OCI-LY7 (cell line): ENCODE measurements at regions not wholly inside any gene's neighbourhood (a gene's known extent, or its start where the extent isn't known, plus 50 kb on each side); places are given as distances from the start of the nearest gene placed in this dataset.

Experiments used
- BruUV-seq: library from RNA; stranded (reverse); fragments of 400-500 nt; replicated peaks from 2 replicates; lab custom pipeline; 2021; lab: Mats Ljungman, UMichigan
- CTCF ChIA-PET: fragments of 300-600 bp; sonication (Branson Sonifier 250); formaldehyde crosslinking; loops from one replicate; lab custom pipeline; 2022; ENCODE audit warnings: antibody characterized with exemption; ENCODE audit not compliant: unreplicated experiment; lab: Charles Lee
- POLR2A ChIA-PET: fragments of 300-600 bp; sonication (Branson Sonifier 250); formaldehyde crosslinking; loops from one replicate; lab custom pipeline; 2022; ENCODE audit warnings: antibody characterized with exemption; lab: Charles Lee
- DNase-seq: peaks from one replicate; pipeline ENCODE4 v3.0.0-alpha.2; 2015; ENCODE audit warnings: low spot score
- H2AFZ ChIP-seq: fragments of 200-600 bp; sonication (generic), shearing (Covaris generic); 2 replicates; pipeline ENCODE4 v1.6.1; 2014; ENCODE audit warnings: mild to moderate bottlenecking, antibody characterized with exemption, low read length, moderate library complexity
- H3K27ac ChIP-seq: fragments of 200-600 bp; sonication (generic); 2 replicates; pipeline ENCODE4 v1.5.1; 2014; ENCODE audit warnings: mixed run types, low read depth, mild to moderate bottlenecking, moderate library complexity, low read length, inconsistent platforms; ENCODE audit not compliant: poor library complexity, severe bottlenecking
- H3K36me3 ChIP-seq: fragments of 200-600 bp; sonication (generic); 2 replicates; pipeline ENCODE4 v1.6.1; 2014; ENCODE audit warnings: mild to moderate bottlenecking, antibody characterized with exemption, low read length, moderate library complexity, mixed read lengths; ENCODE audit not compliant: insufficient read depth
- H3K4me1 ChIP-seq: fragments of 200-600 bp; sonication (generic); 2 replicates; pipeline ENCODE4 v1.5.1; 2014; ENCODE audit warnings: mild to moderate bottlenecking, low read length; ENCODE audit not compliant: insufficient read depth, poor library complexity, severe bottlenecking
- H3K4me2 ChIP-seq: fragments of 200-600 bp; sonication (generic); 2 replicates; pipeline ENCODE4 v1.6.1; 2014; ENCODE audit warnings: mild to moderate bottlenecking, low read length
- H3K4me3 ChIP-seq: fragments of 200-600 bp; sonication (generic); 2 replicates; pipeline ENCODE4 v1.5.1; 2014; ENCODE audit warnings: mild to moderate bottlenecking, low read depth, low read length; ENCODE audit not compliant: poor library complexity, severe bottlenecking
- H3K79me2 ChIP-seq: fragments of 200-600 bp; sonication (generic); 2 replicates; pipeline ENCODE4 v1.6.1; 2016; ENCODE audit warnings: low read depth, mild to moderate bottlenecking, low read length, moderate library complexity, mixed read lengths; ENCODE audit not compliant: insufficient read depth
- H3K9me2 ChIP-seq: fragments of 200-600 bp; sonication (generic); 2 replicates; pipeline ENCODE4 v1.6.1; 2016; ENCODE audit warnings: mild to moderate bottlenecking, low read length, mixed read lengths; ENCODE audit not compliant: insufficient read depth
- H3K9me3 ChIP-seq: fragments of 200-600 bp; sonication (generic); 2 replicates; pipeline ENCODE4 v1.6.1; 2014; ENCODE audit warnings: mild to moderate bottlenecking, mixed run types, low read length, mixed read lengths
- H4K20me1 ChIP-seq: fragments of 200-600 bp; sonication (generic); 2 replicates; pipeline ENCODE4 v1.6.1; 2014; ENCODE audit warnings: mild to moderate bottlenecking, antibody characterized with exemption, low read length, moderate library complexity, mixed read lengths; ENCODE audit not compliant: insufficient read depth
- EZH2phosphoT487 ChIP-seq: fragments of 200-600 bp; sonication (generic); IDR thresholded peaks from 2 replicates; pipeline ENCODE4 v1.6.1; 2018; ENCODE audit warnings: low read depth, borderline replicate concordance, mild to moderate bottlenecking, mixed run types, antibody characterized with exemption, low read length, moderate library complexity, mixed read lengths
- intact Hi-C: fragments of 100-400 bp; cut with micrococcal nuclease; formaldehyde crosslinking; loops from one replicate; pipeline ENCODE4 v1.10.0; 2022; ENCODE audit not compliant: unreplicated experiment
- TF ChIP-seq, protein P1 (sequence below): fragments of 200-600 bp; sonication (generic); conservative IDR thresholded peaks from 2 replicates; pipeline ENCODE4 v1.5.1; 2014; ENCODE audit warnings: mild to moderate bottlenecking, antibody characterized with exemption, low read length, moderate library complexity, mixed read lengths

DNA sequence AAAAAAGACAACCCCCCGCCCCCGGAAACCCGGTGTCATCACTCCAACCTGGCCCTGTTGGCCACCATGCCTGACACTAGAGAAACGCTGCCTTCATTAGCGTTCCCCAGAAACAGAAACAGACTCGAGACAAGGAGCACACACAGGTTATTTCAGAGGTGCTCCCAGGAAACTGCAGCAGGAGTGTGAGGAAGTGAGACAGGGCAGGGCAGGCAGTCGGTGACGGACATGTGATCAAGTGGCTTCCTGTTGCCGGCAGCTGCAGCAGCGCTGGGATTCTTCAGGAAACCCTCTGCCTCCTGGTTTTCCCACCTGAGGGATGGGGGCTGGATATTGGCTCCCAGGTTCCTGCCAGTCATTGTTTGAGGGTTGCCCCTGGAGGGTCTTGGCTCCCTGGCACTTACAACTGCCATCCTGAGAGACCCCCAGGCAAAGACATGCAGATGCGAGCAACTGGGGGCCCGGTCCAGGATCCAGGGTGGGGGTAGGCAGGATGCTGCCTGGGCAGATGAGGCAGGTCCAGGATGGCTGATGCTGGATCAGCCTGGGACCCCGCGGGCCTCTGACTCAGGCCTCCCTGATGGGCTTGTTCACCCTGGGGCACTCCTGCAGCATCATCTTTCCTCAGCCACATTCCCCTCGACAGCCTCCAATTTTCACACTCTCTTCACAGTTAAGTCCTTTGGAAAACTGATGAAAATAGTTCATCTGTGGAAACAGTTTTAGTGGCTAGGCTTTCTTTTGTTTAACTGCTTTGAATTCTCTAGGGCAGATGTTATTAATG, 150.7 kb upstream of the SYNDIG1 start:
- POLR2A ChIA-PET = no interaction called here

DNA sequence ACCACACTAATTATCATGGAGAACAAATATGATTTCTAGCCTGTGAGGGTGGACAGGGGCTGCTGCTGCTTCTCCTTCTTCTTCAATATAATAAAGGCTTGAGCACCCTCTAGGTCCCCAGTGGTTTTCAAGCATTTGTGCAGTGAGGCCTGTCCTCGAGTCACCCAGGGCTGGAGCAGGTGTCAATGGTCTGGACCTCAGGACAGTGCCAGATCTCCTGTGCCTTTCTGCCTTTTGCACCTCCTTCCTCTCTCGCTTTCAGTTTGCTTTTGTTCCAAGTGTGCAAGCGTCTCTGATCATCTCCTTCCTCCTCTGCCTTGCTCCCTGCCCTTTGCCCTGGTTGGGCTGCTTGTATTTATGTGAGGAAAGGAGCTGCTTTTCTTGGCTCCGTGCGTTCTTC, 152.2 kb upstream of the SYNDIG1 start:
- no peak overlapping the region for H2AFZ ChIP-seq
- ChIA-PET POLR2A (interaction anchor here (0.5 kb wide), 1 partner anchor 118 kb away, joined by 5 read pairs; no protein-coding TSS in a partner anchor), CTCF (no interaction called here)
- no TSS peak for BruUV-seq
- no peaks in the 10 kb centered on the region for H3K36me3 ChIP-seq
- TF ChIP-seq, protein P1, sequence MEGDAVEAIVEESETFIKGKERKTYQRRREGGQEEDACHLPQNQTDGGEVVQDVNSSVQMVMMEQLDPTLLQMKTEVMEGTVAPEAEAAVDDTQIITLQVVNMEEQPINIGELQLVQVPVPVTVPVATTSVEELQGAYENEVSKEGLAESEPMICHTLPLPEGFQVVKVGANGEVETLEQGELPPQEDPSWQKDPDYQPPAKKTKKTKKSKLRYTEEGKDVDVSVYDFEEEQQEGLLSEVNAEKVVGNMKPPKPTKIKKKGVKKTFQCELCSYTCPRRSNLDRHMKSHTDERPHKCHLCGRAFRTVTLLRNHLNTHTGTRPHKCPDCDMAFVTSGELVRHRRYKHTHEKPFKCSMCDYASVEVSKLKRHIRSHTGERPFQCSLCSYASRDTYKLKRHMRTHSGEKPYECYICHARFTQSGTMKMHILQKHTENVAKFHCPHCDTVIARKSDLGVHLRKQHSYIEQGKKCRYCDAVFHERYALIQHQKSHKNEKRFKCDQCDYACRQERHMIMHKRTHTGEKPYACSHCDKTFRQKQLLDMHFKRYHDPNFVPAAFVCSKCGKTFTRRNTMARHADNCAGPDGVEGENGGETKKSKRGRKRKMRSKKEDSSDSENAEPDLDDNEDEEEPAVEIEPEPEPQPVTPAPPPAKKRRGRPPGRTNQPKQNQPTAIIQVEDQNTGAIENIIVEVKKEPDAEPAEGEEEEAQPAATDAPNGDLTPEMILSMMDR = no peak
- TF ChIP-seq EZH2phosphoT487 = no peak
- no peaks in the 10 kb centered on the region for H3K9me3 ChIP-seq
- intact Hi-C loops = no loop called here
- no peaks in the 10 kb centered on the region for H3K4me1 ChIP-seq
- no peaks in the 10 kb centered on the region for H4K20me1 ChIP-seq
- H3K27ac ChIP-seq = no peak overlapping the region
- no peak overlapping the region for H3K4me2 ChIP-seq
- no peaks in the 10 kb centered on the region for H3K9me2 ChIP-seq
- no peak for DNase-seq
- H3K79me2 ChIP-seq = no peaks in the 10 kb centered on the region
- H3K4me3 ChIP-seq = no peak overlapping the region

More for the DNA sequence above, 150.7 kb upstream of the SYNDIG1 start:
- H3K4me2 ChIP-seq = no peak overlapping the region
- DNase-seq = no peak
- H4K20me1 ChIP-seq = no peaks in the 10 kb centered on the region
- no peak overlapping the region for H2AFZ ChIP-seq
- no peaks in the 10 kb centered on the region for H3K4me1 ChIP-seq
- no peaks in the 10 kb centered on the region for H3K9me3 ChIP-seq
- CTCF ChIA-PET = no interaction called here
- H3K79me2 ChIP-seq = no peaks in the 10 kb centered on the region
- no peak for TF ChIP-seq EZH2phosphoT487
- TF ChIP-seq, protein P1 = no peak
- intact Hi-C loops = no loop called here
- no peak overlapping the region for H3K4me3 ChIP-seq
- no peaks in the 10 kb centered on the region for H3K9me2 ChIP-seq
- BruUV-seq = no TSS peak
- H3K27ac ChIP-seq = no peak overlapping the region
- no peaks in the 10 kb centered on the region for H3K36me3 ChIP-seq

DNA sequence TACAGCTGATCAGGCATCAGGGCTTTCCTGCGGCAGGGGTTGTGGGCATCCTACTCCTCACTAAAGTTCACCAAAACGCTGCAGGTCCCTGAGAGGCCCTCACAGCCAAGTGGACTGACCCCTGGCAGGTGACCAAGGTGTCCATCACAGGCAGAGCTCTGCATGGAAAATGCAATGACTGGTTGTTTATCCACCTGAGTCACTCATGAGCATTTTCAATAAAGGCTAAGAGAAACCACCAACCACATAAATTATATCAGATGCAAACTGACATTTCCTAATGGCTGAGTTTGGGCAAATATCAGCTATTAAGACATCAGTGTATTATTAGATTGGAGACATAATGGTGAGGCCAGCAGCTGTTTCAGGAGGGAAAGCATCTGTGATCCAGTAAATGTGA, 152.7 kb upstream of the SYNDIG1 start:
- Histone ChIP-seq H3K4me2 (no peak overlapping the region), H3K9me2 (no peaks in the 10 kb centered on the region), H3K79me2 (no peaks in the 10 kb centered on the region), H3K4me1 (no peaks in the 10 kb centered on the region), H4K20me1 (no peaks in the 10 kb centered on the region), H3K27ac (no peak overlapping the region), H3K36me3 (no peaks in the 10 kb centered on the region), H3K4me3 (no peak overlapping the region), H3K9me3 (no peaks in the 10 kb centered on the region), H2AFZ (no peak overlapping the region)
- no peak for DNase-seq
- TF ChIP-seq, protein P1 = no peak
- no peak for TF ChIP-seq EZH2phosphoT487
- BruUV-seq = no TSS peak
- CTCF ChIA-PET = no interaction called here
- intact Hi-C loops = no loop called here
- POLR2A ChIA-PET = interaction anchor here (0.5 kb wide), 1 partner anchor 118 kb away, joined by 5 read pairs; no protein-coding TSS in a partner anchor
